ENCODE measurements at regions not wholly inside any gene's neighbourhood (a gene's known extent, or its start where the extent isn't known, plus 50 kb on each side); places are given as distances from the start of the nearest gene placed in this dataset.

- no peak for TF ChIP-seq CHD7 (IDR thresholded peaks at IDR 0.05; ENCODE audit: insufficient replicate concordance, low read length)
- TF ChIP-seq JUND (IDR thresholded peaks at IDR 0.05; ENCODE audit: low read length), result no peak
- TF ChIP-seq HDAC6 (IDR thresholded peaks at IDR 0.05; ENCODE audit: low read depth, low read length), result no peak
- TF ChIP-seq KDM5A (IDR thresholded peaks at IDR 0.05; ENCODE audit: low read length), result no peak
- TF ChIP-seq MAFK (IDR thresholded peaks at IDR 0.05; ENCODE audit: low read depth, low read length), result no peak
- TF ChIP-seq ATF3 (IDR thresholded peaks at IDR 0.05; ENCODE audit: insufficient read depth, low read depth, low read length), result no peak
- TF ChIP-seq FOSL1 (IDR thresholded peaks at IDR 0.05; ENCODE audit: insufficient read depth, low read depth, low read length), result no peak
- TF ChIP-seq SUZ12 (IDR thresholded peaks at IDR 0.05; ENCODE audit: low read length), result no peak
Observed at GRCh38 chr5:89480406-89481007, 597.5 kb upstream of the MEF2C start (continued).
